CD4-positive, CD25-positive, alpha-beta regulatory T cell (primary cell): ENCODE measurements at regions not wholly inside any gene's neighbourhood (a gene's known extent, or its start where the extent isn't known, plus 50 kb on each side); places are given as distances from the start of the nearest gene placed in this dataset.
"Not testable (repeated sequence)": the region's sequence is repeated elsewhere in the genome, so short reads cannot be mapped to it uniquely, and the experiment has no call there.

Experiments
- ATAC-seq, 2 donors: fragments of 150-1000 bp; cut with Tn5 transposase; one replicate each; pipeline ENCODE4 v1.10.0; 2021; ENCODE audit warnings: low read depth in 2 of 2, moderate number of reproducible peaks in 2 of 2, moderate library complexity in 1 of 2
- DNase-seq, 3 donors: peaks; one replicate each; pipeline versions ENCODE4 v3.0.0 to v3.0.0-alpha.2; 2012 to 2022; ENCODE audit warnings: mixed read lengths in 1 of 3
- H3K27ac ChIP-seq: one replicate; pipeline ENCODE4 v1.7.0; 2013; ENCODE audit warnings: mild to moderate bottlenecking, low read length; ENCODE audit not compliant: insufficient read depth, poor library complexity, severe bottlenecking
- H3K27me3 ChIP-seq: one replicate; pipeline ENCODE4 v1.7.0; 2013; ENCODE audit warnings: low read length; ENCODE audit not compliant: control insufficient read depth, insufficient read depth
- H3K36me3 ChIP-seq: one replicate; pipeline ENCODE4 v1.7.0; 2013; ENCODE audit warnings: mild to moderate bottlenecking, low read length, moderate library complexity; ENCODE audit not compliant: control insufficient read depth, insufficient read depth
- H3K4me1 ChIP-seq: 2 replicates; pipeline ENCODE4 v1.7.0; 2013; ENCODE audit warnings: mild to moderate bottlenecking, low read length; ENCODE audit not compliant: insufficient read depth, control insufficient read depth, poor library complexity, severe bottlenecking
- H3K4me3 ChIP-seq: one replicate; pipeline ENCODE4 v1.7.0; 2013; ENCODE audit warnings: low read depth, mild to moderate bottlenecking, low read length, moderate library complexity
- H3K9me3 ChIP-seq, 2 experiments: 1 replicate in 1 of 2; 2 replicates in 1 of 2; pipeline ENCODE4 v1.7.0; 2013; ENCODE audit warnings: low read length in 2 of 2, mild to moderate bottlenecking in 1 of 2, moderate library complexity in 1 of 2; ENCODE audit not compliant: control insufficient read depth in 2 of 2
- H3K27ac Mint-ChIP-seq, 3 donors: one replicate each; pipeline ENCODE4 v1.8.0; 2020 to 2022; ENCODE audit warnings: mild to moderate bottlenecking in 3 of 3, mixed read lengths in 3 of 3, moderate library complexity in 2 of 3
- H3K27me3 Mint-ChIP-seq: one replicate; pipeline ENCODE4 v1.8.0; 2022; ENCODE audit warnings: mild to moderate bottlenecking, mixed read lengths
- H3K36me3 Mint-ChIP-seq: one replicate; pipeline ENCODE4 v1.8.0; 2020; ENCODE audit warnings: mixed read lengths
- H3K4me1 Mint-ChIP-seq, 4 donors: one replicate each; pipeline ENCODE4 v1.8.0; 2020 to 2022; ENCODE audit warnings: mixed read lengths in 4 of 4, mild to moderate bottlenecking in 1 of 4
- H3K4me3 Mint-ChIP-seq, 4 donors: one replicate each; pipeline ENCODE4 v1.8.0; 2020 to 2022; ENCODE audit warnings: mild to moderate bottlenecking in 4 of 4, mixed read lengths in 4 of 4, moderate library complexity in 3 of 4
- H3K9me3 Mint-ChIP-seq, 7 donors: one replicate each; pipeline ENCODE4 v1.8.0; 2020 to 2022; ENCODE audit warnings: mixed read lengths in 7 of 7, mild to moderate bottlenecking in 3 of 7, moderate library complexity in 2 of 7

DNA sequence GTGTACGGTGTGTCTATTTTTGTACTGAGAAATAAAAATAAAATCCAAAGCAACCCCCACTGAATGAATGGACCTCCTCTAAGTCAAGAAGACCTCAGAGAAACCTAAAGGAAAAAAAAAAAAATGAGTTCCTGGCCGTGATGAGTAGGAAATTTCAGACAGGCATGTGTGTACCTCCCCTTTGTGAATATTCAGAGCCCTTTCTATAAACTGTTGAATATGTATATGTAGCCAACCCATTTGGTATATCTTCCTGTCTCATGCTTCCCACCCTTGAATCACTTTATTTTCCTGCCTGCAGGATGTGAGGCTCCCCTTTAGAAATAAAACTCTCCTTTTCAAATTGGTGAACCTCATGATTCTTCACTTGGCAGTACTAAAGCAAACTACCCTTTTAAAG lies 887.8 kb upstream of the NCAM2 start:
- Mint-ChIP-seq H3K36me3 (no peaks in the 10 kb centered on the region), H3K4me1 (no peaks in the 10 kb centered on the region), H3K27ac (no peak overlapping the region), H3K27me3 (no peaks in the 10 kb centered on the region), H3K9me3 (peaks cover 3 to 35% (median 16%) of the 10 kb centered on the region in 7 donors), H3K4me3 (no peak overlapping the region)
- no peak for DNase-seq
- Histone ChIP-seq H3K9me3 (peaks cover 0 to 6% of the 10 kb centered on the region in 2 experiments), H3K27ac (no peak overlapping the region), H3K4me1 (no peaks in the 10 kb centered on the region), H3K27me3 (no peaks in the 10 kb centered on the region), H3K36me3 (no peaks in the 10 kb centered on the region), H3K4me3 (no peak overlapping the region)
- ATAC-seq = no peak

GRCh38 chr21:20151741-20152140 lies 846.5 kb upstream of the NCAM2 start:
- no peaks in the 10 kb centered on the region for H3K36me3 Mint-ChIP-seq
- no peaks in the 10 kb centered on the region for H3K27me3 Mint-ChIP-seq
- Histone ChIP-seq H3K36me3 (no peaks in the 10 kb centered on the region), H3K27ac (no peak overlapping the region), H3K4me3 (no peak overlapping the region), H3K4me1 (no peaks in the 10 kb centered on the region), H3K9me3 (peaks cover 10 to 40% of the 10 kb centered on the region in 2 experiments), H3K27me3 (no peaks in the 10 kb centered on the region)
- H3K4me1 Mint-ChIP-seq = no peaks in the 10 kb centered on the region
- H3K9me3 Mint-ChIP-seq = peaks cover 0 to 44% (median 11%) of the 10 kb centered on the region in 7 donors
- ATAC-seq = no peak
- DNase-seq = no peak
- no peak overlapping the region for H3K27ac Mint-ChIP-seq
- no peak overlapping the region for H3K4me3 Mint-ChIP-seq

- Histone ChIP-seq H3K27ac (no peak overlapping the region), H3K27me3 (no peaks in the 10 kb centered on the region), H3K9me3 (peaks cover 5 to 12% of the 10 kb centered on the region in 2 experiments), H3K36me3 (no peaks in the 10 kb centered on the region), H3K4me3 (no peak overlapping the region), H3K4me1 (no peaks in the 10 kb centered on the region)
- no peak for ATAC-seq
- no peaks in the 10 kb centered on the region for H3K36me3 Mint-ChIP-seq
- peaks cover 2 to 26% (median 6%) of the 10 kb centered on the region in 7 donors for H3K9me3 Mint-ChIP-seq
- DNase-seq = no peak
- H3K27ac Mint-ChIP-seq = no peak overlapping the region
- no peak overlapping the region for H3K4me3 Mint-ChIP-seq
- H3K4me1 Mint-ChIP-seq = no peaks in the 10 kb centered on the region
- no peaks in the 10 kb centered on the region for H3K27me3 Mint-ChIP-seq
These were observed 835.0 kb upstream of the NCAM2 start for GRCh38 chr21:20163167-20163566.

DNA sequence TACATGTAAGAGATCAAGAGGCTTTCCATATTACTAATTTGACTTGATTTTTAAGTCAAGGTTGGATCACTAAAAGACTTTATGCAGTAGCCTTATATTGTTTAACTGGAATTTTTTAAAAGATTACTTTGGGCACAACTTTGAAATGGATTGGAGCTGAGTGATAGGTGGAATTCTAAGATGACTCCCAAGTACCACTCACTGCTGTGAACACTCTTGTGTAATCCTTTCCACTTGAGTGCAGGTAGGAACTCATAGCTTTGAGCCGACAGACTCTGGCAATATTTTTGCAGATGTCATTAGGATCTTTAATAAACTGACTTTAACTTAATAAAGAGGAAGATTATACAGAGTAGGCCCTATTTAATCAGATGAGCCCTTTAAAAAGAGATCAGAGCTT lies 831.1 kb upstream of the NCAM2 start:
- Histone ChIP-seq H3K4me1 (no peaks in the 10 kb centered on the region), H3K4me3 (no peak overlapping the region), H3K27me3 (no peaks in the 10 kb centered on the region), H3K9me3 (peaks cover 2 to 5% of the 10 kb centered on the region in 2 experiments), H3K36me3 (no peaks in the 10 kb centered on the region), H3K27ac (no peak overlapping the region)
- peaks cover 4 to 27% (median 6%) of the 10 kb centered on the region in 7 donors for H3K9me3 Mint-ChIP-seq
- H3K4me1 Mint-ChIP-seq = no peaks in the 10 kb centered on the region
- H3K4me3 Mint-ChIP-seq = no peak overlapping the region
- H3K27me3 Mint-ChIP-seq = no peaks in the 10 kb centered on the region
- DNase-seq (no peak), ATAC-seq (no peak)
- H3K36me3 Mint-ChIP-seq = no peaks in the 10 kb centered on the region
- H3K27ac Mint-ChIP-seq = no peak overlapping the region

GRCh38 chr21:20169812-20170576 lies 828.2 kb upstream of the NCAM2 start:
- no peak overlapping the region for H3K4me3 Mint-ChIP-seq
- peaks cover 6 to 36% (median 10%) of the 10 kb centered on the region in 7 donors for H3K9me3 Mint-ChIP-seq
- Histone ChIP-seq H3K27ac (no peak overlapping the region), H3K4me3 (no peak overlapping the region), H3K36me3 (no peaks in the 10 kb centered on the region), H3K4me1 (no peaks in the 10 kb centered on the region), H3K9me3 (peaks cover 1 to 5% of the 10 kb centered on the region in 2 experiments), H3K27me3 (no peaks in the 10 kb centered on the region)
- no peaks in the 10 kb centered on the region for H3K27me3 Mint-ChIP-seq
- no peaks in the 10 kb centered on the region for H3K36me3 Mint-ChIP-seq
- H3K4me1 Mint-ChIP-seq = no peaks in the 10 kb centered on the region
- peak overlapping the region in 1 of 3 donors; percentile 61 for H3K27ac Mint-ChIP-seq
- no peak for ATAC-seq
- DNase-seq = no peak

DNA sequence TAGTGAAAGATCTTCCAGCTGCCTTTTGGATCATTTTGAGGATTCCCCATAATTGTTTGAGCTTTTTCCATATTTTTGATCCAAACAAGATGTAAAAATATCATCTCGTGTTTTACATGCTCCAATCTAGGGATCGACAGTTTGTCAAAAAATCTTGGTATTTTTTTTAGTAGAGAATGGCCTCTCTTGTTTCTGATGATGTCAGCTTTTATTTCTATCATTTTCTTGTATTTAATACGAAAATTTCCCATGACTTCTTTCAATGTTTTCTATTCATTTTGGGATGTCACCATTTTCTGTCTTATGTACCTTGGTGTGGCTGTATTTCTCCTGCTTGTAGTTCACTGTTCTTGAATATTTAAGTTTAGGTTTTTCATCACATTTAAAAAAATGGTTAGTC lies 812.0 kb upstream of the NCAM2 start:
- H3K27me3 ChIP-seq = no peaks in the 10 kb centered on the region
- Mint-ChIP-seq H3K4me1 (no peaks in the 10 kb centered on the region), H3K4me3 (no peak overlapping the region), H3K9me3 (peaks cover 2 to 46% (median 9%) of the 10 kb centered on the region in 7 donors), H3K27me3 (no peaks in the 10 kb centered on the region), H3K27ac (no peak overlapping the region), H3K36me3 (no peaks in the 10 kb centered on the region)
- DNase-seq (no peak), ATAC-seq (no peak)
- H3K9me3 ChIP-seq = peaks cover 4 to 9% of the 10 kb centered on the region in 2 experiments
- H3K4me3 ChIP-seq = no peak overlapping the region
- no peak overlapping the region for H3K27ac ChIP-seq
- no peaks in the 10 kb centered on the region for H3K36me3 ChIP-seq
- no peaks in the 10 kb centered on the region for H3K4me1 ChIP-seq

- Histone ChIP-seq H3K4me1 (no peaks in the 10 kb centered on the region), H3K27ac (no peak overlapping the region), H3K27me3 (no peaks in the 10 kb centered on the region), H3K36me3 (no peaks in the 10 kb centered on the region), H3K9me3 (peaks cover 4 to 9% of the 10 kb centered on the region in 2 experiments), H3K4me3 (no peak overlapping the region)
- Mint-ChIP-seq H3K36me3 (no peaks in the 10 kb centered on the region), H3K4me3 (no peak overlapping the region), H3K27ac (no peak overlapping the region), H3K27me3 (no peaks in the 10 kb centered on the region), H3K4me1 (no peaks in the 10 kb centered on the region), H3K9me3 (peaks cover 2 to 52% (median 9%) of the 10 kb centered on the region in 7 donors)
- ATAC-seq (no peak), DNase-seq (no peak)
These were observed 811.2 kb upstream of the NCAM2 start for GRCh38 chr21:20187028-20187427.

GRCh38 chr21:20201323-20201722 lies 796.9 kb upstream of the NCAM2 start:
- H3K4me1 ChIP-seq, H3K27ac ChIP-seq, H3K27me3 Mint-ChIP-seq, DNase-seq, H3K27ac Mint-ChIP-seq, ATAC-seq, H3K4me3 Mint-ChIP-seq, H3K27me3 ChIP-seq, H3K4me1 Mint-ChIP-seq, H3K4me3 ChIP-seq, H3K36me3 Mint-ChIP-seq, H3K36me3 ChIP-seq: not testable (repeated sequence)
- H3K9me3 Mint-ChIP-seq = peaks cover 2 to 36% (median 13%) of the 10 kb centered on the region in 7 donors
- peaks cover 7 to 24% of the 10 kb centered on the region in 2 experiments for H3K9me3 ChIP-seq
